DMS153 (cell line): ENCODE measurements at regions not wholly inside any gene's neighbourhood (a gene's known extent, or its start where the extent isn't known, plus 50 kb on each side); places are given as distances from the start of the nearest gene placed in this dataset.

Experiments used
- DNase-seq: peaks from one replicate; lab custom pipeline; 2025; lab: John Stamatoyannopoulos, UW

DNA sequence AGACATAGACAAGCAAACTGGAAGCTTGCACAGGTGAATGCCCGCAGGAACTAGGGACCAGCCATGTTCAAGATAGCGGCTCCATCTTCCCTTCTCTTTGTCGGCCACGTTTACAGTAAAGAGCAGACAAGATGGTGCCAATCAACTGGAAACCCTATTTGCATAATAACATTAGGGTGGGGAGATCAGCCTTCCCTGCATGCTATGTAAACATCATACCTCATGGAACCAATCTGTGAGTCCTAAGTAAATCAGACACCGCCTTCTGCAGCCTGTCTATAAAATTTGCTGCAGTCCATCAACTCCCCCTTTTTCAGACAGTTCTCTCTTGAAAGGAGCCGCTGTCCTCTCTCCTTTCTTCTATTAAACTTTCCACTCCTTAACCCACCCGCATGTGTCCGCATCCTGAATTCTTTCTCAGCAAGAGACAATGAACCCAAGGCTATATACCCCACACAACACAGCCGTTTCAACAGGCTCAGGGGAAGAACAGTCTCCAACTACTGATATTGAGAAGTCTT lies 384.4 kb downstream of the EIPR1 start:
- no peak for DNase-seq

DNA sequence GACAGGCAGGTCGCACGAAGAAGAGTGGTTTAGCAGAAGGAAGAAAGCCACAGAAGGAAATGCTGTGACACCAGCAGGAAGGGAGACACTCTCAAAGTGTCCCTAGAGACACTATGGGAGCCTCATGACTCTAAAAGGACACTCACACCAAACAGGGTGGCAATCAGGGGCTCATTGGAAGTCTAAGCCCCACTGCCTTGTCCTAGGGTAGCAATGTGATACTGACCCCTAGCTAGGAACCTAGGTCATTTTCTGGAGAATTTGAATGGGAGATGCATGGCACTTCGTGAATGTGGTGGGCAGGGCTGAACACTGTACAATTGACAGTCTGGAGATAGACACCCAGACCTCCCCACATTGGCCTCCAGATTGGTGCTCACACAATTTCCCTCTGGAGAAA lies 385.0 kb downstream of the EIPR1 start:
- no peak for DNase-seq

DNA sequence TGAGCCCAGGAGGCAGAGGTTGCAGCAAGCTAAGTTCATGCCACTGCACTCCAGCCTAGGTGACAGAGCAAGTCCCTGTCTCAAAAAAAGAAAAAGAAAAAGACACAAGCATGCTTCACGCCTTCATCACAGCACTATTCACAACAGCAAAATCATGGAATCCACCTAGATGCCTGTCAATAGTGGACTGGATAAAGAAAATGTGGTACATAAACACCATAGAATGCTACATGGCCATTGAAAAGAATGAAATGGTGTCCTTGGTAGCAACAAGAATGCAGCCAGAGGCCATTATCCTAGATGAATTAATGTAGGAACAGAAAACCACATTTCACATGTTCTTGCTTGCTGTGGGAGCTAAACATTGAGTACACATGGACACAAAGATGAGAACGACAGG lies 392.6 kb downstream of the EIPR1 start:
- DNase-seq, result no peak

DNA sequence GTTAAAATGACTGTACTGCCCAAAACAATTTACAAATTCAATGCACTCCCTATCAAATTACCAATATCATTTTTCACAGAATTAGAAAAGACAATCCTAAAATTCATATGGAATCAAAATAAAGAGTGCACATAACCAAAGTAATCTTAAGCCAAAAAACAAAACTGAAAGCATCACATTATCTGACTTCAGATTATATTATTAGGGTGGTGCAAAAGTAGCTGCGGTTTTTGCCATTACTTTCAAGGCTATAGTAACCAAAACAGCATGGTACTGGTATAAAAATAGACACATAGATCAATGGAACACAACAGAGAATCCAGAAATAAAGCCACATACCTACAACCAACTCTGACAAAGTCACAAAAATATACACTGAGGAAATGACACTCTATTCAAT lies 396.6 kb downstream of the EIPR1 start:
- DNase-seq, result no peak

DNA sequence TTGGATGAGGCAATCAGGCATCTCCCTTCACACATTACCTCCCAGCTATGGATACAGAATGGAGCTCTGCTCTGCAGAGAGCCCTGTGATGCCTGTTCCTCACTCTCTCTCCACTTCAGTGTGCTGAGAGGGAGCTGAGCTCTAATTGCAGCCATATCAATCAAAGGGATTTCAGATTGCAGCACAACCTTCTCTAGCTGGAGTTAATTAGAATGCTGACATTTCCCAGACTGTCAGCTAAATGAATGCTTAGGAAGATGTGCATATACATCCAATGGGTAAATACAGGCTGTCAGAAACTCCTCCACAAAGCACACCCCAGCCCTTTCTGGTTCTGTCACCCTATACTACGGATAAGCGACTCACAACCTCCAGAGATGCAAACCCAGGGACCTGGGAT lies 402.6 kb downstream of the EIPR1 start:
- DNase-seq, result no peak

DNA sequence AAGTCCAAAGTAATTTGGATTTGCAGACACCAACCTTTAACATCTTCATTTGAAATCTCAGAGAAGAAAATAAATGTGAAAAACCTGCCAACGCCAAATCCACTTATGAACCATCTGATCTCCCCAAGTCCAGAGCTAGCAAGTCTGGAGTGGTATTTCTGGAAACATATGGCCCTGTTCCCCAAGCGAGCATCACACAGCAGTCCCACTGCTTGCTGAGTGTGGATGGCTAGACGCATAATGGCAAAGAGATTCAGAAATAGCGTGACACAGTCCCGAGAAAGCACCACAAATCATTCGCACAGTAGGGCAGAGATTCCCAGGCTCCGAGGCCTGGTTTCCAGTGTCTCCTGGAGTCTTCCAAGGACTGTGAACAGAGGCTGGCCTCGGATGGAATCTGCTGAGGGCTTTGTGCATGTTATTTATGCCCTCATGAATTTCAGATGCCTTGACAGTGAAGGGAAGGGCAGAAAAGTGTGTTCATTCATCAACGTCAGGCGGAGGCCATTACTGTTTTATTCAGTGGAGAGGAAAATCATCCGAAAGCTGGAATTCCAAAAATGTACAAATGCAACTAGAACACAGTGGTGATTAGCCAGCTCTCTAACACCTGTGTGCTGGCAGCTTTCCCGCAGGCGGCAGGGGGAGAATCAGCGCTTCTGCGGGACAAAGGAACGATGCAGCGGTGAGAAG lies 417.0 kb downstream of the EIPR1 start:
- no peak for DNase-seq

DNA sequence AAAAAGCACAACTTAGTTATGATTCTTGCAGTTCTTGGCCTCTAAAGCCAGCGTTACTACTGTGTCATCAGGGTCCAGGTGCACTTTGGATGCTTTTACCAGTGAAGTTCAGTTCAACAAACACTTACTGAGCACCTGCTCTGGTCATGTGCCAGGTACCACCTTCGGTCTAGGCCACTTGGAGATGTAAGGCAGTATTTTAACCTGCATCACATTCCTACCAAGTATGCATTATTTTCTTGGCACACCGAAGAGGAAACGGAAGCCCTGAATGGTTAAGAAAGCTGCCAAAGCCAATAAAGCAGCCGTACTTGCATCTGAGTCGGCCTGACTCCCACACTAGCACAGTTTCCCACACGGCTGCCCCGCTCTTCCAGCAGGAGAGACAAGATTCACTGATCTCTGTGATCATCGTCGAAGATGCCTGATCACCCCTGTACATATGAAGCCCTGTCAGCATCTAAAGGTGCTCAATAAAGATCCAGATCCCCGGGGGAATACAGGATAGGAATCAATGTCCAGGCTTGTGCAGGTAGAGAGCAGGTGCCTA lies 427.1 kb downstream of the EIPR1 start:
- DNase-seq, result peak; percentile 48

DNA sequence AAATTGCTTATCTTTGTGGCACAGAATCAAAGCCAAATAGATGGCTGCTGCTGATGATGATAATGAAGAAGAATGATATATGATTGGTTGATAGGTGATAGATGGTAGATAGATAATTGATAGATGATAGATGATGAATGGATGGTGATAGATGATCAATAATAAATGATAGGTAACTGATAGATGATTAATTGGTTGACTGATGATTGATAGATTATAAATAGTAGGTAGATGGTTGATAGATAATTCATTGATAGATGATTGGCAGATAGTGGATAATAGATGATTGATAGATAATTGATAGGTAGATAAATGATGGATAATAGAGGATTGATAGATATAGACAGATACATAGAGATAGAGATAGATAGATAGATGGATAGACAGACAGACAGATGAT lies 430.2 kb downstream of the EIPR1 start:
- no peak for DNase-seq

- DNase-seq, result no peak
Observed at GRCh38 chr2:2942906-2943305, 434.7 kb downstream of the EIPR1 start.

DNA sequence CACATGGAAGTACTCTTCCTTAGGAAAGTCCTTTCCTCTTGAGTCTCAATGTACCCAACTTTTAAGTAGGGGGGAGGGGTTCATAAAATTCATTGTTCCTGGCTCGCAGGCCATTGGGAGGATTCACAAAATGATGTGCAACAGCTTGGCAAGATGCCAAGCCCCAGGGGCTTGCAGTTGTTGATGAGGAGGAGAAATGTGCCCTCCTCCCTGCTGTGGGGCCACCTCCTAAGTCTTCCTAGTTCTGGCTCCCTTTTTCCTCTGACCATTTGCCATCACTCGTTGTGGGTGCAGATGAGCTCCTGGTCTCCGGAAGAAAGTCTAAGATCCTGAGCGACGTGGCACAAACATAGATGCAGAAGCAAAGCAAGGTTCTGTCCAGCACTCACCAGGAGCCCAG lies 435.4 kb downstream of the EIPR1 start:
- DNase-seq, result no peak

- no peak for DNase-seq
Observed at GRCh38 chr2:2941205-2941604, 436.4 kb downstream of the EIPR1 start.

GRCh38 chr2:2940702-2941101 lies 436.9 kb downstream of the EIPR1 start:
- DNase-seq, result no peak

DNA sequence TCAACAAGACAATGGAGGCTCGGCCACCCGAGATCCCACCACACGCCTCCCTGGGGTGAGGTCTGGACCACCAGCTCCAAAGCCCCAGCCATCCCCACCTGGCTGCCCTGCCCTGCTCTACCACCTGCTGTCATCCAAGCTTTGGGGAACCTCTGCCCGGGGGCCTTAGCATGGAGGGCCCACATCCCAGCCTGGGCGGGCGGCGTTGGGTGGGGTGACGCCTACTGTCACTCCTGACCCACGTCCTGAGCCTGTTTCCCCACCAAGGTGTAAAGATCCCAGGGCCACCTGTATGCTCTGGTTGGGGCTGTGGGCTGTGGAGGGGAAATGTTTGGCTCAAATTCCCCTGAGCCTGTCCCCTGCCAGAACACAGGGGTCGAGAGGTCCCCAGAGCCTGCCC lies 437.6 kb downstream of the EIPR1 start:
- DNase-seq, result no peak

GRCh38 chr2:2939078-2939795 lies 438.4 kb downstream of the EIPR1 start:
- no peak for DNase-seq

GRCh38 chr2:2938481-2938880 lies 439.1 kb downstream of the EIPR1 start:
- no peak for DNase-seq

DNA sequence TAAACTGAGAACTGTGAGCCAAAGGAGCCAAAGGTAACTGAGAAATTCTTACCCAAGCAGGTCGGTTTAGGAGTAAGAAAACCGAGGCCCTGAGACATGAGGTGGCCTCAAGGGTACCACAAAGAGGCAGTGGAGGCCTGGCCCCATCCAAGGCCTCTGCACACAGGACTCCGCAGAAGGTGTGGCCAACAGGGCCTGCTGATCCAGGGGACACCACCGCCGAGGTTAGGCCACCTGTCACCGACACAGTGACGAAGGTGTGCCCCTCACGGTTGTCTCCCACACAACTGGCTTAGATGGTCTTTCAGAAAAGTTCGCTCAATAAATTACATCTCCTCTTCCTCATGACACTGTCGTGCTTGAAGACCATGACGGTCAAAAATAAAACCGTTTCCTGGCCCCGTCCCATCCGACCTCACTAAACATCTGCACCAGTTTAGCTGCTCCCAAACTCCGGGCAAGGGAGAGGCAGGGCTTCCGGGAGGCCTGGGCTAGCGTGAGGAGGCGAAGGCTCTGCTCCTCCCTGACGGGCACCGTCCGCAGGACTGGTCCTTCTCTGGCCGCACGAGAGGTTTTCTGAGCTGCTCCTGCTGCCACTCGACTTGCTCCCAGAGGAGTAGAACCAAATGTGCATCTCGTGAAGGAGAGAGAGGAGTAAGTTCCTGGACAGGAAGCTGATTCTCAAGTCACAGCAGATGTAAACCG lies 442.0 kb downstream of the EIPR1 start:
- no peak for DNase-seq

GRCh38 chr2:2933426-2933825 lies 444.2 kb downstream of the EIPR1 start:
- no peak for DNase-seq

GRCh38 chr2:2932692-2933305 lies 444.8 kb downstream of the EIPR1 start:
- no peak for DNase-seq

GRCh38 chr2:2932189-2932588 lies 445.4 kb downstream of the EIPR1 start:
- DNase-seq, result no peak

DNA sequence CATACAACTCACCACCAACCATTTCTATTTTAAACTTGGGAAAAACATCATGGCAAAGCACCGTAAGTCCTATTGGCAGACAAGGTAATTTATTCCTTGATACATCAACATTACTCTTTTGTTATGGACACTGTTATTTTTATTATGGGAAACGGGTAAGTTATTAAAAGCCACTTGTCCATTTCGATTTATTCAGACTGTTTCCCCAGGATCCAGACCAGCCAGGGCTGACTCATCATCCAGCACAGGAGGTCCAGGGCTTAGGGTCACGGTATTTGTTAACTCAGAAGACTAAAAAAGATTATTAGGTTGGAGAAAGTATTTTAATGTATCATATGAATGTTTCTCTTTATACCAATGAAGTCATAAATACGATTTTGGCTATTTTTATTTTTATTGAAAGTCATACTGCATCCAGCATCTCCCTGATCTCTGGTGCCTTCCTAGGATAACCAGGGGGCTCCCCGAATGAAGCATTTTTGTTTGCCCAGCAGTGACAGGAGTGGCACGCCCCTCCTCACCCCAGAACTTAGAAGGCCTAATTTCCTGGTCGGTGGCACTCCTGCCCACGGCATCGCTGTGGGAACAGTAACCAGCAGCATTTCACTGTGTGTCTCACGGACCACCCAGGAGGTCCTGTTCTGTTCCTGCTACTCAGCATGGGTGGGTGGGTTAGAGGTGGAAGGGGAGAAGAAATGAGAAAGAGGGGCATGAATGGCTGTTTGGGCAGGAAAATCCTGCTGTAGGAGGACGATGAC lies 446.1 kb downstream of the EIPR1 start:
- DNase-seq, result no peak

DNA sequence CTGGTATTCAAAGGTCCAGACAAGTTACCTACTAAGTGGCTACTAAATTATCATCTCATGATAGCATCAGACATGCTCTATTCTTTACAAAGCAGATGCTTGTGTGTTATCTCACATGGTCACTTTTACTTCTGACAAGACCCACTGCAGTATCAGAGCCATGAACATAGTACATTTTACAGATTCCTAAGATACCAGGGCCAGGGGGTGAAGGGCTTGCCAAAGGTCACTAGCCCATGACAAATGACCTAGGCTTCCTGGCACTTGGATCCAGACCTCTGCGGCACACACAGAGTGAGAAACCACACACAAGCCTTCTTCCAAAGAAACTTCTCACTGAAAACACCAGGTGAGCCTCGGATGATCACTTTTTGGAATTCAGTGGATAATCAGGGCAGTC lies 446.8 kb downstream of the EIPR1 start:
- DNase-seq, result no peak

- no peak for DNase-seq
Observed at GRCh38 chr2:2926858-2927175, 450.8 kb downstream of the EIPR1 start.
